GM12878 (cell line): ENCODE measurements at regions not wholly inside any gene's neighbourhood (a gene's known extent, or its start where the extent isn't known, plus 50 kb on each side); places are given as distances from the start of the nearest gene placed in this dataset.

Experiments
- ATAC-seq: fragments of 200-7000 bp; cut with Tn5 transposase; 3 replicates; pipeline ENCODE4 v1.9.1; 2020; ENCODE audit warnings: mild to moderate bottlenecking, moderate library complexity
- BruUV-seq: library from RNA; stranded (reverse); fragments of 400-500 nt; replicated peaks from 2 replicates; lab custom pipeline; 2021; lab: Mats Ljungman, UMichigan
- CTCF ChIA-PET: fragments of 300-600 bp; sonication (Branson Sonifier 250); formaldehyde crosslinking; extraction: SDS; loops from one replicate; lab custom pipeline; 2021; ENCODE audit warnings: inconsistent platforms; lab: Yijun Ruan, JAX
- POLR2A ChIA-PET: fragments of 350-600 bp; formaldehyde crosslinking; extraction: SDS; loops from one replicate; lab custom pipeline; 2021; ENCODE audit warnings: inconsistent platforms; lab: Charles Lee
- RAD21 ChIA-PET: fragments of 300-600 bp; sonication (Branson Sonifier 250); formaldehyde crosslinking; loops from one replicate; lab custom pipeline; 2023; ENCODE audit warnings: antibody characterized with exemption; ENCODE audit not compliant: unreplicated experiment; lab: Charles Lee
- SMC1A ChIA-PET: fragments of 300-600 bp; sonication (Branson Sonifier 250); formaldehyde crosslinking; loops from one replicate; lab custom pipeline; 2023; ENCODE audit not compliant: unreplicated experiment, uncharacterized antibody; lab: Charles Lee
- DNase-seq: peaks from one replicate; pipeline ENCODE4 v3.0.0-alpha.2; 2011; ENCODE audit warnings: low read depth, low spot score
- FAIRE-seq: peaks from 3 replicates; lab custom pipeline; 2011; peaks lifted over from hg19 to GRCh38; lab: Jason Lieb, UNC
- H2AFZ ChIP-seq: 2 replicates; pipeline ENCODE4 v1.6.0; 2011; ENCODE audit warnings: low read depth, low read length, control low read depth; ENCODE audit not compliant: control insufficient read depth
- H3K27ac ChIP-seq: 2 replicates; pipeline ENCODE4 v1.5.1; 2011; ENCODE audit warnings: control low read depth; ENCODE audit not compliant: control insufficient read depth, insufficient read depth
- H3K27me3 ChIP-seq, 2 experiments: replicated peaks in 1 of 2; 2 replicates each; pipeline versions ENCODE4 v1.6.0 to v1.6.1; 2011; ENCODE audit warnings: low read length in 1 of 2; ENCODE audit not compliant: control insufficient read depth in 2 of 2, insufficient read depth in 2 of 2
- H3K36me3 ChIP-seq, 2 experiments: 2 replicates each; pipeline ENCODE4 v1.5.1; 2011; ENCODE audit warnings: low read length in 1 of 2; ENCODE audit not compliant: control insufficient read depth in 2 of 2, insufficient read depth in 2 of 2
- H3K4me1 ChIP-seq: 2 replicates; pipeline ENCODE4 v1.6.1; 2011; ENCODE audit warnings: mild to moderate bottlenecking, low read length, moderate library complexity, mixed read lengths; ENCODE audit not compliant: control insufficient read depth, insufficient read depth
- H3K4me2 ChIP-seq: 2 replicates; pipeline ENCODE4 v1.6.0; 2011; ENCODE audit warnings: control low read depth; ENCODE audit not compliant: control insufficient read depth, insufficient read depth
- H3K4me3 ChIP-seq: fragments of 200-600 bp; sonication (generic); 2 replicates; pipeline ENCODE4 v1.5.1; 2016
- H3K79me2 ChIP-seq: 2 replicates; pipeline ENCODE4 v1.6.0; 2011; ENCODE audit warnings: low read length; ENCODE audit not compliant: control insufficient read depth, insufficient read depth
- H3K9ac ChIP-seq: 2 replicates; pipeline ENCODE4 v1.8.0; 2011; ENCODE audit warnings: low read length, control low read depth, mixed read lengths; ENCODE audit not compliant: control insufficient read depth, insufficient read depth
- H3K9me3 ChIP-seq: replicated peaks from 3 replicates; pipeline ENCODE4 v1.5.1; 2011; ENCODE audit warnings: mild to moderate bottlenecking, low read length; ENCODE audit not compliant: control insufficient read depth, insufficient read depth
- H4K20me1 ChIP-seq: 2 replicates; pipeline ENCODE4 v1.6.0; 2011; ENCODE audit not compliant: control insufficient read depth, insufficient read depth
- BHLHE40 ChIP-seq, 2 experiments: fragments of 450-650 bp in 1 of 2; IDR thresholded peaks; 2 replicates each; pipeline ENCODE4 v1.6.1; 2011 to 2017; ENCODE audit warnings: low read depth in 2 of 2, borderline replicate concordance in 1 of 2, improper control_type of control experiment in 1 of 2, low read length in 1 of 2, mild to moderate bottlenecking in 1 of 2
- CREB1 ChIP-seq: IDR thresholded peaks from 2 replicates; pipeline ENCODE4 v1.6.1; 2012; ENCODE audit warnings: low read depth, mild to moderate bottlenecking, inconsistent platforms
- FOS ChIP-seq: IDR thresholded peaks from 3 replicates; pipeline ENCODE4 v1.6.1; 2011; ENCODE audit warnings: borderline replicate concordance; ENCODE audit not compliant: insufficient read length; ENCODE audit errors: extremely low read depth
- IKZF2 ChIP-seq, 2 experiments: fragments of 450-650 bp; IDR thresholded peaks; 2 replicates each; pipeline ENCODE4 v1.6.1; 2017; ENCODE audit warnings: mild to moderate bottlenecking in 2 of 2, moderate library complexity in 2 of 2
- JUNB ChIP-seq: IDR thresholded peaks from 2 replicates; pipeline ENCODE4 v1.6.1; 2016; ENCODE audit warnings: antibody characterized with exemption, mild to moderate bottlenecking
- MEF2B ChIP-seq: fragments of 450-650 bp; IDR thresholded peaks from 2 replicates; pipeline ENCODE4 v1.6.1; 2018; ENCODE audit warnings: mild to moderate bottlenecking, moderate library complexity; ENCODE audit not compliant: partially characterized antibody, poor library complexity, severe bottlenecking
- MLLT1 ChIP-seq: fragments of 450-650 bp; IDR thresholded peaks from 2 replicates; pipeline ENCODE4 v1.6.1; 2016; ENCODE audit warnings: mild to moderate bottlenecking
- MXI1 ChIP-seq: fragments of 150-350 bp; IDR thresholded peaks from 2 replicates; pipeline ENCODE4 v1.6.1; 2011; ENCODE audit warnings: low read depth, mild to moderate bottlenecking, inconsistent platforms, low read length, improper control_type of control experiment
- NKRF ChIP-seq: fragments of 450-650 bp; conservative IDR thresholded peaks from 2 replicates; pipeline ENCODE4 v1.6.1; 2017; ENCODE audit warnings: mild to moderate bottlenecking, moderate library complexity
- PAX8 ChIP-seq: fragments of 450-650 bp; IDR thresholded peaks from 2 replicates; pipeline ENCODE4 v1.6.1; 2017; ENCODE audit warnings: mild to moderate bottlenecking, moderate library complexity
- PKNOX1 ChIP-seq: fragments of 450-650 bp; IDR thresholded peaks from 2 replicates; pipeline ENCODE4 v1.6.1; 2016; ENCODE audit warnings: mild to moderate bottlenecking
- RAD21 ChIP-seq: IDR thresholded peaks from 2 replicates; pipeline ENCODE4 v1.6.1; 2011; ENCODE audit warnings: mild to moderate bottlenecking, low read depth, low read length, moderate library complexity; ENCODE audit not compliant: insufficient read depth
- RUNX3 ChIP-seq: IDR thresholded peaks from 2 replicates; pipeline ENCODE4 v1.6.1; 2012; ENCODE audit warnings: low read length, inconsistent platforms
- SIX5 ChIP-seq: IDR thresholded peaks from 2 replicates; pipeline ENCODE4 v1.6.1; 2011; ENCODE audit warnings: mild to moderate bottlenecking, low read depth, low read length, moderate library complexity; ENCODE audit not compliant: severe bottlenecking
- ZBED1 ChIP-seq: IDR thresholded peaks from 2 replicates; pipeline ENCODE4 v1.6.1; 2016; ENCODE audit warnings: borderline replicate concordance
- WGBS: methylation state at CpG from one replicate; pipeline ENCODE4 v1.1.6; 2016; ENCODE audit warnings: low lambda C conversion rate; ENCODE audit not compliant: insufficient replicate concordance, insufficient coverage; ENCODE audit errors: missing lambda C conversion rate; 5-methylcytosine and 5-hydroxymethylcytosine counted together
- in situ Hi-C: fragments of 300-500 bp; cut with MboI; formaldehyde crosslinking; loops from 9 replicates; pipeline ENCODE4 v1.14.3; 2018; ENCODE audit warnings: mixed read lengths
- intact Hi-C: fragments of 100-400 bp; cut with micrococcal nuclease; formaldehyde crosslinking; loops from one replicate; pipeline ENCODE4 v1.14.2; 2022; ENCODE audit not compliant: unreplicated experiment

- WGBS, result 69% methylated on average over 10 of the region's 10 CpGs
- no peak for TF ChIP-seq CREB1
- TF ChIP-seq RUNX3, result no peak
- TF ChIP-seq PAX8, result no peak
- TF ChIP-seq IKZF2 (IDR thresholded peaks at IDR 0.05), result no peak
- no peak for TF ChIP-seq MEF2B
- no peak for TF ChIP-seq SIX5
- no peak for TF ChIP-seq FOS
- TF ChIP-seq, all 136 proteins: peak for 0
- in situ Hi-C loops (no loop called here), intact Hi-C loops (no loop called here)
- no peak overlapping the region for H3K9ac ChIP-seq
- RAD21 ChIA-PET, result no interaction called here
- no peak for ATAC-seq
- DNase-seq, result no peak
- POLR2A ChIA-PET, result no interaction called here
- CTCF ChIA-PET, result no interaction called here
- no peaks in the 10 kb centered on the region for H3K79me2 ChIP-seq
- H3K4me1 ChIP-seq, result no peaks in the 10 kb centered on the region
- H3K36me3 ChIP-seq, result no peaks in the 10 kb centered on the region
- no peak overlapping the region for H3K27ac ChIP-seq
- no peaks in the 10 kb centered on the region for H4K20me1 ChIP-seq
- H3K27me3 ChIP-seq, result no peaks in the 10 kb centered on the region
- no peaks in the 10 kb centered on the region for H3K9me3 ChIP-seq
- H2AFZ ChIP-seq, result no peak overlapping the region
- SMC1A ChIA-PET, result no interaction called here
- BruUV-seq, result no TSS peak
- no peak for FAIRE-seq
- no peak overlapping the region for H3K4me3 ChIP-seq
- no peak overlapping the region for H3K4me2 ChIP-seq
These were observed 83.1 kb upstream of the SPIN4 start for GRCh38 chrX:63434206-63434605.

- no peak overlapping the region for H3K4me3 ChIP-seq
- H3K27ac ChIP-seq, result no peak overlapping the region
- H3K4me1 ChIP-seq, result no peaks in the 10 kb centered on the region
- no peak overlapping the region for H2AFZ ChIP-seq
- H3K79me2 ChIP-seq, result no peaks in the 10 kb centered on the region
- intact Hi-C loops, result no loop called here
- CTCF ChIA-PET, result no interaction called here
- H3K4me2 ChIP-seq, result no peak overlapping the region
- POLR2A ChIA-PET, result no interaction called here
- no peak for ATAC-seq
- no peaks in the 10 kb centered on the region for H4K20me1 ChIP-seq
- in situ Hi-C loops, result no loop called here
- RAD21 ChIA-PET, result no interaction called here
- 42% methylated on average over 5 of the region's 5 CpGs for WGBS
- H3K27me3 ChIP-seq, result no peaks in the 10 kb centered on the region
- FAIRE-seq, result no peak
- SMC1A ChIA-PET, result no interaction called here
- no peaks in the 10 kb centered on the region for H3K9me3 ChIP-seq
- BruUV-seq, result no TSS peak
- H3K9ac ChIP-seq, result no peak overlapping the region
- no peak for DNase-seq
- no peaks in the 10 kb centered on the region for H3K36me3 ChIP-seq
- no peak for TF ChIP-seq BHLHE40 (IDR thresholded peaks at IDR 0.05; ENCODE audit: borderline replicate concordance in 1 of 2, low read depth in 2 of 2, low read length in 1 of 2)
- TF ChIP-seq RAD21, result no peak
- TF ChIP-seq JUNB, result no peak
- no peak for TF ChIP-seq ZBED1
- TF ChIP-seq FOS, result no peak
- TF ChIP-seq NKRF, result no peak
- TF ChIP-seq MXI1, result no peak
- TF ChIP-seq PKNOX1, result no peak
- no peak for TF ChIP-seq MLLT1
These were observed 78.9 kb upstream of the SPIN4 start for GRCh38 chrX:63430026-63430425.
